AG09319 (cell line): ENCODE measurements at regions not wholly inside any gene's neighbourhood (a gene's known extent, or its start where the extent isn't known, plus 50 kb on each side); places are given as distances from the start of the nearest gene placed in this dataset.
A peak's percentile ranks its signal among the peaks of the same experiment; 100 is the strongest.

ENCODE experiments used
- DNase-seq: peaks from one replicate; pipeline ENCODE4 v3.0.0-alpha.2; 2010; ENCODE audit warnings: low read depth; ENCODE audit errors: extremely low read depth
- CTCF ChIP-seq: IDR thresholded peaks from 2 replicates; pipeline ENCODE4 v1.5.1; 2011; ENCODE audit warnings: low read depth, mild to moderate bottlenecking, inconsistent platforms, low read length, moderate library complexity

- TF ChIP-seq CTCF: no peak
- DNase-seq: no peak
Observed at GRCh38 chr16:64872101-64872500, 249.8 kb downstream of the CDH11 start.

- no peak for DNase-seq
- no peak for TF ChIP-seq CTCF
Observed at GRCh38 chr16:64870859-64871258, 251.0 kb downstream of the CDH11 start.

GRCh38 chr16:64869781-64870180, 252.1 kb downstream of the CDH11 start:
- no peak for TF ChIP-seq CTCF
- no peak for DNase-seq

- TF ChIP-seq CTCF: no peak
- no peak for DNase-seq
Observed at GRCh38 chr16:64866021-64866420, 255.8 kb downstream of the CDH11 start.

- TF ChIP-seq CTCF: no peak
- DNase-seq: no peak
Observed at GRCh38 chr16:64865069-64865696, 256.7 kb downstream of the CDH11 start.

GRCh38 chr16:64864232-64864809, 257.5 kb downstream of the CDH11 start:
- TF ChIP-seq CTCF: no peak
- DNase-seq: peak; percentile 23

- no peak for DNase-seq
- TF ChIP-seq CTCF: no peak
Observed at GRCh38 chr16:64858076-64858475, 263.8 kb downstream of the CDH11 start.
